ENCODE measurements at regions not wholly inside any gene's neighbourhood (a gene's known extent, or its start where the extent isn't known, plus 50 kb on each side); places are given as distances from the start of the nearest gene placed in this dataset.

GRCh38 chr5:6201631-6202030 is 176.7 kb downstream of the MED10 start:
- TF ChIP-seq CTCF (IDR thresholded peaks at IDR 0.05), result no peak
- TF ChIP-seq CBFB (CRISPR knock-in tag; IDR thresholded peaks at IDR 0.05; ENCODE audit: low read depth), result no peak
- no peak for TF ChIP-seq ZNF232 (CRISPR knock-in tag; IDR thresholded peaks at IDR 0.05)
- TF ChIP-seq USF2 (CRISPR knock-in tag; IDR thresholded peaks at IDR 0.05), result no peak
- no peak for TF ChIP-seq IRF1 (CRISPR knock-in tag; IDR thresholded peaks at IDR 0.05)
- no peak for TF ChIP-seq TEAD1 (CRISPR knock-in tag; IDR thresholded peaks at IDR 0.05)
- TF ChIP-seq E2F5 (CRISPR knock-in tag; IDR thresholded peaks at IDR 0.05), result no peak
- TF ChIP-seq TEAD4 (CRISPR knock-in tag; IDR thresholded peaks at IDR 0.05), result no peak
- no peak for TF ChIP-seq ZNF512 (CRISPR knock-in tag; IDR thresholded peaks at IDR 0.05; ENCODE audit: borderline replicate concordance)
- no peak for TF ChIP-seq MAX (CRISPR knock-in tag; IDR thresholded peaks at IDR 0.05)
- no peak for TF ChIP-seq ZNF281 (CRISPR knock-in tag; IDR thresholded peaks at IDR 0.05)
